Transverse colon (tissue), 4 donors: ENCODE measurements at regions not wholly inside any gene's neighbourhood (a gene's known extent, or its start where the extent isn't known, plus 50 kb on each side); places are given as distances from the start of the nearest gene placed in this dataset.

Experiments
- DNase-seq: peaks from one replicate; pipeline ENCODE4 v3.0.0-alpha.2; 2019
- H3K27ac ChIP-seq, 4 donors: fragments of 200-600 bp; sonication (generic); 2 replicates each; pipeline ENCODE4 v1.5.1; 2016 to 2018; ENCODE audit warnings: inconsistent platforms in 4 of 4
- H3K27me3 ChIP-seq: fragments of 200-600 bp; sonication (generic); 2 replicates; pipeline ENCODE4 v1.5.1; 2017; ENCODE audit warnings: inconsistent platforms
- H3K36me3 ChIP-seq, 4 donors: fragments of 200-600 bp; sonication (generic); 2 replicates each; pipeline ENCODE4 v1.5.1; 2017 to 2019; ENCODE audit warnings: inconsistent platforms in 4 of 4
- H3K4me1 ChIP-seq, 4 donors: fragments of 200-600 bp; sonication (generic); 2 replicates each; pipeline ENCODE4 v1.5.1; 2017 to 2020; ENCODE audit warnings: inconsistent platforms in 4 of 4
- H3K4me3 ChIP-seq, 4 donors: fragments of 200-600 bp; sonication (generic); 1 replicate in 1 of 4; 2 replicates in 3 of 4; pipeline versions ENCODE4 v1.5.1 to v1.6.1; 2017 to 2019; ENCODE audit warnings: inconsistent platforms in 4 of 4
- H3K9me3 ChIP-seq, 2 donors: fragments of 200-600 bp; sonication (generic); 2 replicates each; pipeline ENCODE4 v1.5.1; 2017 to 2019; ENCODE audit warnings: inconsistent platforms in 2 of 2
- CTCF ChIP-seq, 5 experiments: fragments of 200-600 bp in 3 of 5; fragments of 450-650 bp in 2 of 5; sonication (generic) in 3 of 5; IDR thresholded peaks; 1 replicate in 2 of 5; 2 replicates in 3 of 5; pipeline ENCODE4 v1.5.1; 2016 to 2017; ENCODE audit warnings: antibody characterized with exemption in 5 of 5, inconsistent platforms in 3 of 5, mild to moderate bottlenecking in 2 of 5, moderate library complexity in 1 of 5
- EP300 ChIP-seq: sonication (generic); formaldehyde crosslinking; IDR thresholded peaks from one replicate; pipeline ENCODE4 v1.6.1; 2017; ENCODE audit warnings: antibody characterized with exemption, low read depth
- POLR2A ChIP-seq: fragments of 450-650 bp; IDR thresholded peaks from one replicate; pipeline ENCODE4 v1.6.1; 2016; ENCODE audit warnings: antibody characterized with exemption, mild to moderate bottlenecking, moderate library complexity
- POLR2AphosphoS5 ChIP-seq, 3 donors: sonication (generic); formaldehyde crosslinking; IDR thresholded peaks; one replicate each; pipeline ENCODE4 v1.6.1; 2016; ENCODE audit warnings: antibody characterized with exemption in 3 of 3
- WGBS, 2 donors: methylation state at CpG; one replicate each; pipeline ENCODE4 v1.1.5; 2018; ENCODE audit warnings: low coverage in 1 of 2; 5-methylcytosine and 5-hydroxymethylcytosine counted together
- in situ Hi-C, 4 donors: fragments of 200-750 bp; cut with MboI; loops; one replicate each; pipeline versions ENCODE4 v1.15.0 to v1.15.1; 2017; ENCODE audit warnings: low sequenced_read_pairs in 3 of 4, low pct_ligation_motif_present in 1 of 4, low pct_unique_long_range_greater_than_20kb in 1 of 4
- intact Hi-C: fragments of 100-400 bp; cut with DNase I; formaldehyde crosslinking; loops from one replicate; pipeline ENCODE4 v1.15.1; 2023; ENCODE audit warnings: low total_unique reads

GRCh38 chr4:175139205-175139604 is 221.0 kb downstream of the ADAM29 start:
- in situ Hi-C loops (no loop called here), intact Hi-C loops (no loop called here)
- no peaks in the 10 kb centered on the region for H3K36me3 ChIP-seq
- H3K4me1 ChIP-seq, result no peaks in the 10 kb centered on the region
- 90% methylated on average over 6 to 12 of the region's 12 CpGs for WGBS, 2 donors
- TF ChIP-seq POLR2A, result no peak
- TF ChIP-seq EP300, result no peak
- TF ChIP-seq POLR2AphosphoS5 (IDR thresholded peaks at IDR 0.05), result no peak
- no peak for TF ChIP-seq CTCF (IDR thresholded peaks at IDR 0.05)
- no peaks in the 10 kb centered on the region for H3K9me3 ChIP-seq
- no peaks in the 10 kb centered on the region for H3K27me3 ChIP-seq
- no peak for DNase-seq
- H3K27ac ChIP-seq, result no peak overlapping the region
- no peak overlapping the region for H3K4me3 ChIP-seq

- H3K27ac ChIP-seq, result no peak overlapping the region
- in situ Hi-C loops (no loop called here), intact Hi-C loops (no loop called here)
- H3K36me3 ChIP-seq, result no peaks in the 10 kb centered on the region
- H3K4me1 ChIP-seq, result no peaks in the 10 kb centered on the region
- H3K4me3 ChIP-seq, result no peak overlapping the region
- no peaks in the 10 kb centered on the region for H3K27me3 ChIP-seq
- no peaks in the 10 kb centered on the region for H3K9me3 ChIP-seq
- no peak for DNase-seq
- TF ChIP-seq CTCF (IDR thresholded peaks at IDR 0.05), result no peak
- TF ChIP-seq EP300, result no peak
- TF ChIP-seq POLR2A, result no peak
- TF ChIP-seq POLR2AphosphoS5 (IDR thresholded peaks at IDR 0.05), result no peak
These were observed 225.0 kb downstream of the ADAM29 start for GRCh38 chr4:175143116-175143515.

GRCh38 chr4:175146799-175147198 is 228.6 kb downstream of the ADAM29 start:
- H3K27ac ChIP-seq, result no peak overlapping the region
- H3K36me3 ChIP-seq, result no peaks in the 10 kb centered on the region
- TF ChIP-seq POLR2AphosphoS5 (IDR thresholded peaks at IDR 0.05) (no peak), EP300 (no peak), POLR2A (no peak), CTCF (IDR thresholded peaks at IDR 0.05) (no peak)
- 91 to 100% methylated on average over 1 to 14 of the region's 14 CpGs for WGBS, 2 donors
- intact Hi-C loops (no loop called here), in situ Hi-C loops (no loop called here)
- H3K4me1 ChIP-seq, result no peaks in the 10 kb centered on the region
- H3K27me3 ChIP-seq, result no peaks in the 10 kb centered on the region
- no peak for DNase-seq
- H3K9me3 ChIP-seq, result no peaks in the 10 kb centered on the region
- H3K4me3 ChIP-seq, result no peak overlapping the region

DNA sequence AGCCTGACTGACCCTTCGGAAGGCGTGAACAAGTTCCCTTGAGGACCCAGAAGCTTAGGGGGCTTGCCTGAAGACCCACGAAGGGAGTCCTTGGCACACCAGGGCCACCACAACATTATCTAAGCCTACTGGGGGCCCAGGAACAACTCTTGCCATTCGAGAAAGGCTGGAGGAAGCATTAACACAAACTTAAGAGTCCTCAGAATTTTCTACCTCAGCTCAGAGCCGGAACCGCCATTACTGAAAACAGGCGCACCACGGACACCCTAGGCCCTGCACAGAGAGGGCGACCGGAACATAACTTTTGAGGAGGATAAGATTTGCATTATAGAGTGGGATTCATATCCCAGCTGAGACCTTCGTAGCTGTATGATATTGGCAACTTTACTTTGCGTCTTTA is 229.1 kb downstream of the ADAM29 start:
- H3K36me3 ChIP-seq, result no peaks in the 10 kb centered on the region
- in situ Hi-C loops, result no loop called here
- no peak for DNase-seq
- no peak for TF ChIP-seq POLR2AphosphoS5 (IDR thresholded peaks at IDR 0.05)
- TF ChIP-seq CTCF (IDR thresholded peaks at IDR 0.05), result no peak
- 85 to 89% methylated on average over 5 to 12 of the region's 12 CpGs for WGBS, 2 donors
- no peaks in the 10 kb centered on the region for H3K4me1 ChIP-seq
- no peaks in the 10 kb centered on the region for H3K9me3 ChIP-seq
- H3K27me3 ChIP-seq, result no peaks in the 10 kb centered on the region
- no peak overlapping the region for H3K27ac ChIP-seq
- H3K4me3 ChIP-seq, result no peak overlapping the region
- intact Hi-C loops, result no loop called here
